Mesothelial cell of epicardium (in vitro differentiated cells): ENCODE measurements at regions not wholly inside any gene's neighbourhood (a gene's known extent, or its start where the extent isn't known, plus 50 kb on each side); places are given as distances from the start of the nearest gene placed in this dataset.

ENCODE experiments used
- DNase-seq, 2 experiments: peaks; one replicate each; pipeline ENCODE4 v3.0.0; 2021; ENCODE audit warnings: low spot score in 2 of 2; ENCODE audit not compliant: unreplicated experiment in 2 of 2
- H3K27ac Mint-ChIP-seq: 2 replicates; pipeline ENCODE4 v1.8.0; 2021; ENCODE audit warnings: mixed read lengths
- H3K27me3 Mint-ChIP-seq: 2 replicates; pipeline ENCODE4 v1.8.0; 2021; ENCODE audit warnings: low read depth, mixed read lengths
- H3K36me3 Mint-ChIP-seq: 2 replicates; pipeline ENCODE4 v1.8.0; 2021; ENCODE audit warnings: mixed read lengths
- H3K4me1 Mint-ChIP-seq: 2 replicates; pipeline ENCODE4 v1.8.0; 2021; ENCODE audit warnings: mixed read lengths
- H3K4me3 Mint-ChIP-seq: 2 replicates; pipeline ENCODE4 v1.8.0; 2021; ENCODE audit warnings: mild to moderate bottlenecking, moderate library complexity, mixed read lengths
- H3K9me3 Mint-ChIP-seq: 2 replicates; pipeline ENCODE4 v1.8.0; 2021; ENCODE audit warnings: mixed read lengths
- CTCF ChIP-seq: fragments of 200-600 bp; sonication (generic); IDR thresholded peaks from one replicate; pipeline ENCODE4 v1.5.0; 2021; ENCODE audit warnings: antibody characterized with exemption; ENCODE audit not compliant: unreplicated experiment

- no peak overlapping the region for H3K4me3 Mint-ChIP-seq
- peaks cover 8% of the 10 kb centered on the region for H3K9me3 Mint-ChIP-seq
- H3K27me3 Mint-ChIP-seq, result peaks cover 4% of the 10 kb centered on the region
- H3K36me3 Mint-ChIP-seq, result no peaks in the 10 kb centered on the region
- DNase-seq, result no peak
- no peak for TF ChIP-seq CTCF
- H3K4me1 Mint-ChIP-seq, result no peaks in the 10 kb centered on the region
- no peak overlapping the region for H3K27ac Mint-ChIP-seq
These were observed 58.1 kb upstream of the TTC14 start for GRCh38 chr3:180543877-180544276.

GRCh38 chr3:180546863-180547262 lies 55.1 kb upstream of the TTC14 start:
- H3K4me3 Mint-ChIP-seq, result no peak overlapping the region
- H3K9me3 Mint-ChIP-seq, result peaks cover 4% of the 10 kb centered on the region
- H3K4me1 Mint-ChIP-seq, result no peaks in the 10 kb centered on the region
- no peak for TF ChIP-seq CTCF
- no peak for DNase-seq
- H3K36me3 Mint-ChIP-seq, result no peaks in the 10 kb centered on the region
- H3K27ac Mint-ChIP-seq, result no peak overlapping the region
- H3K27me3 Mint-ChIP-seq, result peaks cover 4% of the 10 kb centered on the region

GRCh38 chr3:180548050-180548449 lies 53.9 kb upstream of the TTC14 start:
- no peak for DNase-seq
- no peak overlapping the region for H3K27ac Mint-ChIP-seq
- no peak for TF ChIP-seq CTCF
- H3K27me3 Mint-ChIP-seq, result peaks cover 4% of the 10 kb centered on the region
- H3K9me3 Mint-ChIP-seq, result no peaks in the 10 kb centered on the region
- no peaks in the 10 kb centered on the region for H3K36me3 Mint-ChIP-seq
- H3K4me3 Mint-ChIP-seq, result no peak overlapping the region
- H3K4me1 Mint-ChIP-seq, result no peaks in the 10 kb centered on the region
